HG02763 (cell line): ENCODE measurements at regions not wholly inside any gene's neighbourhood (a gene's known extent, or its start where the extent isn't known, plus 50 kb on each side); places are given as distances from the start of the nearest gene placed in this dataset.

Experiments used
- ATAC-seq: cut with Tn5 transposase; IDR thresholded peaks from one replicate; pipeline ENCODE4 v1.9.1; 2021; ENCODE audit warnings: mild to moderate bottlenecking, moderate library complexity; ENCODE audit not compliant: unreplicated experiment

GRCh38 chr1:217313096-217313495 is 317.8 kb downstream of the GPATCH2 start:
- ATAC-seq = no peak

- ATAC-seq = no peak
Measured at GRCh38 chr1:217311766-217312165, 319.1 kb downstream of the GPATCH2 start.

GRCh38 chr1:217311269-217311668 is 319.6 kb downstream of the GPATCH2 start:
- ATAC-seq = no peak

GRCh38 chr1:217281332-217281731 is 349.6 kb downstream of the GPATCH2 start:
- ATAC-seq = no peak

DNA sequence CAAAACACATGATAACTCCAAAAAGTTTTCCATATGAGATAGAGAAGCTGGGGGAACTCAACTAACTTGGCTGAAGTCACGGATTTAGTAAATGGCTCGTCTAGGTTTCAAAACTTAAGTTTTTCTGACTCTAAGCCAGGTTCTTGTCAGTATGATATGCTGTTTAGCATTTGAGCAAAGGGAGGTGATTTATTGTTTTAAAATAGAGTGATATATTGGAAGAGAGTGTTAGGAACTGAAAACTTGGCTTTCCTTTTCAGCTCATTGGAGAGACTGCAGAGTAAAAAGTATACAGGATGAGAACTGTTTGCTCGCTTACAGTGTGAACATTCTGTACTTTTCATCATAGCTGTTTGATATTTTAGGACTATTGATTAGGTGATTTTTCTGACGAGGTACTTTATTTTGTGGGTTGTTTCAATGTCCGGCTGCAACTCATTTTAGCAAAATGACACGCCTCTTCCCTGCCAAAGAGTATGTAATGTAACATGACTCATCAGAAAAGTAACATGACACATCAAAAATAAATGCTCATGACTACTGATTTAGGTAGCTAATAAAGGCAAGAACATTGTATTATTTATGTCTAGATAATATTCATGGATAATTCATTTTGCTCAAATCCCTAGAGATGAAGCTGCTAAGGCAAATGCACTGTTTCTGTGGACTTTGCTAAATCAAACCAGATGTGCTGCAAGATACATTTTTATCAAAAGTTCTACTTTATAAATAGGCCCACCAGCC is 355.1 kb downstream of the GPATCH2 start:
- no peak for ATAC-seq

GRCh38 chr1:217274927-217275654 is 355.8 kb downstream of the GPATCH2 start:
- ATAC-seq = no peak

DNA sequence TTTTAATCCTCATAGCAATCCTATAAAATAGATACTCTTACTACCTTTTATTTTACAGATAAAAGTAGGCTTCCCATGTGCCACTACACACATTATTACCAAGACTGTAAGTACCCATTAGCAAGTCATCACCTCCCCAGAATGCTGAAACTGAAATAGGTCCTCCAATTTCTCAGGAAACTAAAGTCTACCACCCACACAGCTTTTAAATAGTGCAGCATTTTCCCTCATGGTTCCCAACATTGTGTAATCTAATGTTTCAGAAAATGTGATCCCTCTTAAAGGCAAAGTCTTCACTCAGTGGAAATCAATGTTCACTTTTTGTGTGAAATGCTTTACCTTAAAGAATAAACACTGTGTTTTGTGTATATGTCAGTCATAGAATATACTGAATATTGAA is 356.5 kb downstream of the GPATCH2 start:
- ATAC-seq = no peak

DNA sequence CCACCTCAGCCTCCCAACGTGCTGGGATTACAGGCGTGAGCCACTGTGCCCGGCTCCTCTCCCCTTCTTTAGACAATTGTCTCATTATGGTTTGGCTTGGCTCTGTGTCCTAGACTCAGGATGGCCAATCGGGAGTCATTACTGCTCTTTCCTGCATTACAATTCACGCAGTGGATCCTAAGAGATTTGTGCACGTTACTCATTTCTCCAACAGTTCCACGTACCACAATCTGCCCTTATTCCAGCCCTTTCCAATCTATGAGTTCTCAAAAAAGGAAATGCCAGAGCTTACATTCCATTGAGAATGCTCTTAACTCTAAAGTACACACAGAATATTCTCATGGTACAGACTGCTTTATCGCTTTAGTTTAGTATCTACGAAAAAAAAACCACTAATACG is 357.0 kb downstream of the GPATCH2 start:
- no peak for ATAC-seq

- ATAC-seq = no peak
Measured at GRCh38 chr1:217272385-217272784, 358.5 kb downstream of the GPATCH2 start.

DNA sequence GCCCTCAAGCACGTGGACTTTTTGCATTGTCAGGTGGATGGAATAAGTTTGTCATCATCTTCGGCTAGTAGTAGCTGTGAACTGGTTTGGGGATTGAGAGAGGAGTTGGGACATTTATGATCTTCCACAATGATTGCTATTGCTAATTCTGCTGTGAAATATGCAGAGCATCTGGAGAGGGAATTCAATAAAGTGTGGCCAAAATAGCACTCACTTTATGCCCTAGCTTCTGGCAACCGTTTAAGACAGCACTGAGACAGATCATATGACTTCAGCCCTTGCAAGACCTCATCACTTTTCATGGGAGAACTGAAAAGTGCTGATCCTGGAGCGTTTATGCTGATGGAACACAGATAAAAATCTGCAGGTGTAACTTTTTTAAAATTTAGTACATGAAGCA is 360.8 kb downstream of the GPATCH2 start:
- ATAC-seq = no peak

DNA sequence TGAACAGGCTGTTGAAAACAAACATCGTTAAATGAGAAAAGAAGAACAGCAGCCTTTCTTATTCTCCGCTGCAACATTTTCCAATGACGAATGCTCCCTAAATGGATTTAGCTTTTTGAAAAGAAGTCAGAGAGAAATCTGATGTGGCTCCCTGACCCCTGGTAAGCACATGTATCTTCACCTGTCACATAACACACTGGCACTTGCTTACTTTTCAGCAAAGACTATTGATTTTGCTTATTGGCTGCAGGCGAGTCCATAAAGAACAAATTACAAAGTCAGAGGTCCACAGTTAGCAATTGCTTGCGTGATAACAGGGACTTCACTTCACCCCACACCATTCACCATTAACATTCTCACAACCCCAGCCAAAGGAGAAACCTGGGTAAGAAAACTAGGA is 362.8 kb downstream of the GPATCH2 start:
- ATAC-seq = no peak

GRCh38 chr1:217261636-217262035 is 369.3 kb downstream of the GPATCH2 start:
- ATAC-seq = no peak

- ATAC-seq = no peak
Measured at GRCh38 chr1:217260676-217261075, 370.2 kb downstream of the GPATCH2 start.

DNA sequence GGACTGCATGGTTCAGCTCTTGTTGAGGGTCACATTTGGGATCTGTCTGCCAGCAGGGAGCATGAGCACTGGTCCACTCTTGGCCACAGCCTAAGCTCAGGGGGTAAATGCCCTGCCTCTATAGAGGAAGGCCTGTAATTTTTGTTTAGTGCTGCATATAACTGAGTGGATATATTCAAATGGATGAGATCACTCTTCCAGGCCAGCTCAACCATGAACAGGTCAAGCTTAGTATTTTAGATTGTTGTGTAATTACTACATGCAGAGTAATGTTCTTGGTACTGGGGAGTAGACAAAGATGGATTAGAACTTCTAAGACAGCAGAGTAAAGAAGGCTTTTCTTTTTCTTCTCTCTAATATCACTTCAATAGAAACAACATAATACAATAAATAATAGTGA is 376.9 kb downstream of the GPATCH2 start:
- no peak for ATAC-seq

GRCh38 chr1:217253351-217253750 is 377.5 kb downstream of the GPATCH2 start:
- no peak for ATAC-seq

DNA sequence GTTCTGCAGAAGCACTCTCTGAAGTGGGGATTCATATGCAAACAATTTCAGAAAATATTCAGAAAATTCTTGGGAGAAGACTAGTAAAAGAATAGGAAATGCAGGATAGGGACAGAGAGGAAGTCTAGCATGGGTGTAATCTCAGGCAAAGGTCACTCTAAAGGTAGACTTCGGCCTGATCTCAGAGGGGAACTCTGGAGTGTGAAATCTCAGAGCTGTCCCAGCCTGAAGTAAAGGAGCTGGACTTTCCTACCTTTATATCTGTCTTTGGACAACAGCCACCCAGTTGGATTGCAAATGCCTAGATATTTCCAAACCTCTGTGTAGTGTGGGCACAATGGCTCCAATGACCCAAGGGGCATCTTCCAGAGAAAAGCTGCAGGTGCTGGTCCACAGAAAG is 379.8 kb downstream of the GPATCH2 start:
- ATAC-seq = no peak

- no peak for ATAC-seq
Measured at GRCh38 chr1:217249857-217250256, 381.0 kb downstream of the GPATCH2 start.

DNA sequence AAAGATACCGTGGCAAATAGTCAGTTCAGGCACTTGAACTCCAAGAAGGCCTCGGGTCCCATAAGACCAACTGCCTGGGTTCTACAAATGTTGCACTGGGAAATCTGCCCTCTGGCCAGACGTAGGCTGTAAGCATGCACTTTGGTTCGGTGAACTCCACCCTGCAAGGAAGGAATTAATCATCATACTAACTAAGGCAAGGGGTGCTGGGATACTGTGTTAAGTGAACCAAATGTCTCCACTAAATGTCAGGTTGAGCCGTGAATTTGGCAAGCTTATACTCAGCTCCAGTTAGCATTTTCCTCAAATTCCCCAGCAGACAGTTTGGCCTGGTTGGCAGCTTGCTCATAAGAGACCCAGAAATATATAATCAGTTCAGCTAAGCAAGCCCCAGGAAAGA is 385.9 kb downstream of the GPATCH2 start:
- ATAC-seq = no peak

- no peak for ATAC-seq
Measured at GRCh38 chr1:217240656-217241055, 390.2 kb downstream of the GPATCH2 start.

- no peak for ATAC-seq
Measured at GRCh38 chr1:217238945-217239344, 391.9 kb downstream of the GPATCH2 start.

DNA sequence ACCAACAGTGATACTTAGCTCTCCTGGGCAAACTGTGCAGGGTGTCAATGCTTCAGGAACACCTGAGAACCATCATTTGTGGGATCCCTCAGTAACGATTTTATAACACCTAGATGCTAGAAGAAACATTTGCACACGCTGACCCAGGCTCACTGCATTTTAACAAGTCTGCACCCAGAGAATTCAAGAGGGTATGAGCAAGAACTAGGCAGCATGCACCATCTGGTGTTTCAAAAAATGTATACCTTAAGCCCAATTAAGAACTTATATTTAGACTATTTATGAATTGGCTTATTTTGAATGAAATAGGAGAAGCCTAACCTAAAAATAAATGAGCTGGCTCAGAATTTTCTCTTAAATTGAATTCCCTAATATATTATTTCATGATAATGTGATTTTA is 400.5 kb downstream of the GPATCH2 start:
- ATAC-seq = no peak

DNA sequence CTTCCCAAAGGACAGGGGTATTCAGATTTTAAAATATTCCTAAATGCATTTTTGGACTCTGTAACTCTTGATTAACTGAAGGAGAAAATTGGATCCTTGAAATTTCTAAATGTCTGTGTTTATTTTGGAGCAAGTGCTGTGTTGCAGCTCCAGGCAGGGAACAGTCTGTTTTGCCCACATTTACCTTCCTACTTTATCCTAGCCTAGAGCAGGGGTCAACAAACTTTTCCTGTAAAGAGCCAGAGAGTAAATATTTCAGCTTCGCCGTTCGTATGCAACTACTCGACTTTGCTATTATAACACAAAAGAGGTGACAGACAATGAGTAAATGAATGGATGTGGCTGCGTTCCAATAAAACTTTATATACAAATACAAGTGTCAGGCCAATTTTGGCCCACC is 402.2 kb downstream of the GPATCH2 start:
- ATAC-seq = no peak

DNA sequence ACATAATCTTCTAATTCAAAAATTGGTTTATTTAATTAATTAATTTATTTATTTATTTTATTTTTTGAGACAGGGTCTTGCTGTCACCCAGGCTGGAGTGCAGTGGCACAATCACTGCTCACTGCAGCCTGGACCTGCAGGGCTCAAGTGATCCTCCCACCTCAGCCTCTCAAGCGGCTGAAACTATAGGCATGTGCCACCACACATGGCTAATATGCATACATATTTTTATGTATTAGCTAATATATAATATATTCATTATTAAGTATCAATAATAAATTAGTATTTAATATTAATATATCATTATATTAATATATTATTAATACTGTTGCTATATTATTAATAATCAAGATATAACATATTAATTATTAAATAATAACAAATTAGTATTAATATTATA is 406.7 kb downstream of the GPATCH2 start:
- ATAC-seq = no peak
